OCI-LY1 (cell line): ENCODE measurements at regions not wholly inside any gene's neighbourhood (a gene's known extent, or its start where the extent isn't known, plus 50 kb on each side); places are given as distances from the start of the nearest gene placed in this dataset.

Experiments
- H2AFZ ChIP-seq: fragments of 200-600 bp; sonication (generic), shearing (Covaris generic); 2 replicates; pipeline ENCODE4 v1.6.0; 2014; ENCODE audit warnings: antibody characterized with exemption, mild to moderate bottlenecking, low read length
- H3F3A ChIP-seq: fragments of 200-600 bp; sonication (generic), shearing (Covaris generic); 2 replicates; pipeline ENCODE4 v1.6.0; 2014; ENCODE audit warnings: mild to moderate bottlenecking, antibody characterized with exemption, low read length, moderate library complexity; ENCODE audit not compliant: insufficient read depth
- H3K27ac ChIP-seq: fragments of 200-600 bp; sonication (generic); 2 replicates; pipeline ENCODE4 v1.5.1; 2014; ENCODE audit warnings: low read length, mixed run types, mild to moderate bottlenecking, low read depth; ENCODE audit not compliant: poor library complexity, severe bottlenecking
- H3K27me3 ChIP-seq: fragments of 200-600 bp; sonication (generic); 2 replicates; pipeline ENCODE4 v1.6.0; 2014; ENCODE audit warnings: antibody characterized with exemption, mild to moderate bottlenecking, low read length, moderate library complexity; ENCODE audit not compliant: insufficient read depth
- H3K36me3 ChIP-seq: fragments of 200-600 bp; sonication (generic); 2 replicates; pipeline ENCODE4 v1.6.1; 2014; ENCODE audit warnings: mild to moderate bottlenecking, antibody characterized with exemption, low read length, moderate library complexity, mixed read lengths; ENCODE audit not compliant: insufficient read depth
- H3K4me1 ChIP-seq: fragments of 200-600 bp; sonication (generic); 2 replicates; pipeline ENCODE4 v1.5.1; 2014; ENCODE audit warnings: mild to moderate bottlenecking, low read length, moderate library complexity; ENCODE audit not compliant: insufficient read depth, severe bottlenecking
- H3K4me2 ChIP-seq: fragments of 200-600 bp; sonication (generic), shearing (Covaris generic); 2 replicates; pipeline ENCODE4 v1.6.1; 2014; ENCODE audit warnings: low read length
- H3K4me3 ChIP-seq: fragments of 200-600 bp; sonication (generic); 2 replicates; pipeline ENCODE4 v1.5.1; 2014; ENCODE audit warnings: low read length, low read depth, mild to moderate bottlenecking, mixed read lengths; ENCODE audit not compliant: poor library complexity, severe bottlenecking
- H3K79me2 ChIP-seq: fragments of 200-600 bp; shearing (Covaris generic); 2 replicates; pipeline ENCODE4 v1.6.1; 2016; ENCODE audit warnings: mixed run types, low read length, mixed read lengths; ENCODE audit not compliant: insufficient read depth
- H3K9ac ChIP-seq: fragments of 200-600 bp; sonication (generic), shearing (Covaris generic); 2 replicates; pipeline ENCODE4 v1.6.1; 2014; ENCODE audit warnings: mild to moderate bottlenecking, low read length, mixed read lengths
- H3K9me2 ChIP-seq: fragments of 200-600 bp; sonication (generic), shearing (Covaris generic); 2 replicates; pipeline ENCODE4 v1.6.1; 2014; ENCODE audit warnings: low read depth, mild to moderate bottlenecking, low read length, mixed read lengths
- H3K9me3 ChIP-seq: fragments of 200-600 bp; shearing (Covaris generic); 2 replicates; pipeline ENCODE4 v1.6.1; 2014; ENCODE audit warnings: low read length, mixed read lengths
- H4K20me1 ChIP-seq: fragments of 200-600 bp; sonication (generic), shearing (Covaris generic); 2 replicates; pipeline ENCODE4 v1.6.0; 2016; ENCODE audit warnings: mild to moderate bottlenecking, low read length; ENCODE audit not compliant: insufficient read depth
- EZH2 ChIP-seq: fragments of 200-600 bp; sonication (generic), shearing (Covaris generic); IDR thresholded peaks from 2 replicates; pipeline ENCODE4 v1.8.0; 2017; ENCODE audit warnings: borderline replicate concordance, mixed run types, mild to moderate bottlenecking, antibody characterized with exemption, low read length, moderate library complexity, mixed read lengths
- TF ChIP-seq, protein P1 (sequence below): fragments of 200-600 bp; sonication (generic), shearing (Covaris generic); IDR thresholded peaks from 2 replicates; pipeline ENCODE4 v1.5.1; 2017; ENCODE audit warnings: mild to moderate bottlenecking, antibody characterized with exemption, low read length, moderate library complexity, mixed read lengths

DNA sequence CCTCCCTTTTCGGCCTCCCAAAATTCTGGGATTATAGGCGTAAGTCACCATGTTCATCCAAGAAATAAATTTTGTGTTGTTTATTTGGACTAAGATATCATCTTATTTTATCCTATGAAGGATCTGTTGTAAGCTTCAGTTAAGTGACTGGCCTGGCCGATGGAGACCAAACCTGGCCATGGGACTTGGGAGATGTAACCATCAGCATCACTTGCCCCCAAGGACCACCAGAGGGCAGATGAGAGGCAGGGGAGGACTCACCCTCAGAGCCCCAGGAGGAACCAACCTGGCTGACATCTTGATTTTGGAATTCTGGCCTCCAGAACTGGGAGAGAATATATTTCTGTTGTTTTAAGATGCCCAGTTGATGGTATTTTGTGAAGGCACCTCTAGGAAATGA lies 266.7 kb downstream of the CDH26 start:
- no peaks in the 10 kb centered on the region for H3K27me3 ChIP-seq
- no peak overlapping the region for H3K4me3 ChIP-seq
- no peaks in the 10 kb centered on the region for H3F3A ChIP-seq
- no peaks in the 10 kb centered on the region for H3K79me2 ChIP-seq
- no peak overlapping the region for H3K9ac ChIP-seq
- TF ChIP-seq, protein P1, sequence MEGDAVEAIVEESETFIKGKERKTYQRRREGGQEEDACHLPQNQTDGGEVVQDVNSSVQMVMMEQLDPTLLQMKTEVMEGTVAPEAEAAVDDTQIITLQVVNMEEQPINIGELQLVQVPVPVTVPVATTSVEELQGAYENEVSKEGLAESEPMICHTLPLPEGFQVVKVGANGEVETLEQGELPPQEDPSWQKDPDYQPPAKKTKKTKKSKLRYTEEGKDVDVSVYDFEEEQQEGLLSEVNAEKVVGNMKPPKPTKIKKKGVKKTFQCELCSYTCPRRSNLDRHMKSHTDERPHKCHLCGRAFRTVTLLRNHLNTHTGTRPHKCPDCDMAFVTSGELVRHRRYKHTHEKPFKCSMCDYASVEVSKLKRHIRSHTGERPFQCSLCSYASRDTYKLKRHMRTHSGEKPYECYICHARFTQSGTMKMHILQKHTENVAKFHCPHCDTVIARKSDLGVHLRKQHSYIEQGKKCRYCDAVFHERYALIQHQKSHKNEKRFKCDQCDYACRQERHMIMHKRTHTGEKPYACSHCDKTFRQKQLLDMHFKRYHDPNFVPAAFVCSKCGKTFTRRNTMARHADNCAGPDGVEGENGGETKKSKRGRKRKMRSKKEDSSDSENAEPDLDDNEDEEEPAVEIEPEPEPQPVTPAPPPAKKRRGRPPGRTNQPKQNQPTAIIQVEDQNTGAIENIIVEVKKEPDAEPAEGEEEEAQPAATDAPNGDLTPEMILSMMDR = peak; percentile 61
- TF ChIP-seq EZH2 = no peak
- H2AFZ ChIP-seq = no peak overlapping the region
- no peak overlapping the region for H3K27ac ChIP-seq
- no peak overlapping the region for H3K4me2 ChIP-seq
- H4K20me1 ChIP-seq = no peaks in the 10 kb centered on the region
- no peaks in the 10 kb centered on the region for H3K4me1 ChIP-seq
- H3K36me3 ChIP-seq = no peaks in the 10 kb centered on the region
- no peaks in the 10 kb centered on the region for H3K9me2 ChIP-seq
- no peaks in the 10 kb centered on the region for H3K9me3 ChIP-seq

DNA sequence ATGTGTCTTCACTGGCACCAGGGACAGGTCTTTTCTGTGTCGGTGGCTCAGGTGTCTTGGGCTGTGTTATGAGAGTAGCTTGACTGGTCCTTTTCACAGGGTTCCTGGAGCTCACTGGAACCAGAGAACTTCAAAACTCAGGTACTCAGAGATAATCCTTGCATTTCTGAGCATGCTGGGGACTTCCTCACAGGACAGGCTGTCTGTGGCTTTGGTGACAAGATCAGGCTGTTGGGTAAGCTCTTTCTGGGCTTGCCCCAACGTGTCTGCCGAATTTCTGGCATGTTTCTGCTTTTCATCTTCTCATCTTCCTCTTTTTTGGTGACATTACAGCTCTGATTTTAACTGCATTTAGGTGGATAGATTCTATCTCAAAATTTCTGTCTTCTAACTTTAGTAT lies 270.0 kb downstream of the CDH26 start:
- no peak overlapping the region for H3K4me2 ChIP-seq
- no peaks in the 10 kb centered on the region for H3K9me2 ChIP-seq
- no peaks in the 10 kb centered on the region for H3K4me1 ChIP-seq
- H3K27me3 ChIP-seq = no peaks in the 10 kb centered on the region
- no peak overlapping the region for H3K27ac ChIP-seq
- H3F3A ChIP-seq = no peaks in the 10 kb centered on the region
- no peak overlapping the region for H3K9ac ChIP-seq
- H3K36me3 ChIP-seq = no peaks in the 10 kb centered on the region
- H3K9me3 ChIP-seq = no peaks in the 10 kb centered on the region
- no peaks in the 10 kb centered on the region for H4K20me1 ChIP-seq
- H3K79me2 ChIP-seq = no peaks in the 10 kb centered on the region
- TF ChIP-seq, protein P1 = no peak
- no peak for TF ChIP-seq EZH2
- no peak overlapping the region for H2AFZ ChIP-seq
- H3K4me3 ChIP-seq = no peak overlapping the region

DNA sequence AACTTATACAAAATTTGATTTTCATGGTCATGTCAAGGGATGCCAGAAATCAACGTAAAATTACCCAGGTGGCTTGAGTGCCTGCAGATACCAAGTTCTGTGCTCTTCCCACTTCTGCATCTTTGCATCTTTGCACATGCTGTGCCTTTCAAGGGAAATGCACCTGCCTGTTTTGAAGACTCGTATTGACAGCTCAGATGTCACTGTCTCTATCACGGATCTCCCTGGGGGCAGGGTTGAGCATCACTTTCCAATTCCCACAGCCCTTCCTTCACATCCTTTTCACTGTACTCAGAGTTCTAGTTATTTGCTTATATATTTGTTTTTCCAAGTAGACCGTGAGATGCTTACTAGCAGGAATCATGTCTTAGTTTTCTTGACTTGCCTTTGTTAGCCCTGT lies 274.2 kb downstream of the CDH26 start:
- Histone ChIP-seq H3K4me1 (no peaks in the 10 kb centered on the region), H3K4me3 (no peak overlapping the region), H3K9me2 (no peaks in the 10 kb centered on the region), H3F3A (no peaks in the 10 kb centered on the region), H3K9me3 (no peaks in the 10 kb centered on the region), H3K4me2 (no peak overlapping the region), H4K20me1 (no peaks in the 10 kb centered on the region), H3K36me3 (no peaks in the 10 kb centered on the region), H3K9ac (no peak overlapping the region), H2AFZ (no peak overlapping the region), H3K79me2 (no peaks in the 10 kb centered on the region), H3K27me3 (no peaks in the 10 kb centered on the region), H3K27ac (no peak overlapping the region)
- TF ChIP-seq EZH2 = no peak
- TF ChIP-seq, protein P1 = no peak
